GM21717 (cell line): ENCODE measurements at regions not wholly inside any gene's neighbourhood (a gene's known extent, or its start where the extent isn't known, plus 50 kb on each side); places are given as distances from the start of the nearest gene placed in this dataset.

Experiments used
- ATAC-seq: cut with Tn5 transposase; IDR thresholded peaks from one replicate; pipeline ENCODE4 v1.9.1; 2021; ENCODE audit warnings: mild to moderate bottlenecking, moderate library complexity; ENCODE audit not compliant: unreplicated experiment

GRCh38 chr7:94261067-94261466 lies 133.6 kb upstream of the COL1A2 start:
- ATAC-seq = no peak

- no peak for ATAC-seq
Observed at GRCh38 chr7:94264756-94265155, 129.9 kb upstream of the COL1A2 start.

- ATAC-seq = no peak
Observed at GRCh38 chr7:94265456-94265855, 129.2 kb upstream of the COL1A2 start.

GRCh38 chr7:94266238-94266644 lies 128.5 kb upstream of the COL1A2 start:
- ATAC-seq = no peak

GRCh38 chr7:94270772-94271171 lies 123.9 kb upstream of the COL1A2 start:
- ATAC-seq = no peak

- no peak for ATAC-seq
Observed at GRCh38 chr7:94272821-94273583, 121.7 kb upstream of the COL1A2 start.

GRCh38 chr7:94274828-94275227 lies 119.9 kb upstream of the COL1A2 start:
- no peak for ATAC-seq

GRCh38 chr7:94276027-94276426 lies 118.7 kb upstream of the COL1A2 start:
- no peak for ATAC-seq

GRCh38 chr7:94276795-94277194 lies 117.9 kb upstream of the COL1A2 start:
- ATAC-seq = no peak

GRCh38 chr7:94277236-94277635 lies 117.5 kb upstream of the COL1A2 start:
- no peak for ATAC-seq

- no peak for ATAC-seq
Observed at GRCh38 chr7:94280851-94281250, 113.8 kb upstream of the COL1A2 start.

GRCh38 chr7:94284104-94284503 lies 110.6 kb upstream of the COL1A2 start:
- ATAC-seq = no peak

- no peak for ATAC-seq
Observed at GRCh38 chr7:94286111-94286510, 108.6 kb upstream of the COL1A2 start.

GRCh38 chr7:94288096-94288495 lies 106.6 kb upstream of the COL1A2 start:
- ATAC-seq = no peak

- ATAC-seq = no peak
Observed at GRCh38 chr7:94289071-94289470, 105.6 kb upstream of the COL1A2 start.

GRCh38 chr7:94294471-94295131 lies 100.1 kb upstream of the COL1A2 start:
- ATAC-seq = no peak

- ATAC-seq = no peak
Observed at GRCh38 chr7:94295850-94296249, 98.8 kb upstream of the COL1A2 start.

- ATAC-seq = no peak
Observed at GRCh38 chr7:94296881-94297280, 97.8 kb upstream of the COL1A2 start.

- ATAC-seq = no peak
Observed at GRCh38 chr7:94297397-94297838, 97.3 kb upstream of the COL1A2 start.

GRCh38 chr7:94298943-94299342 lies 95.8 kb upstream of the COL1A2 start:
- no peak for ATAC-seq

GRCh38 chr7:94300176-94300835 lies 94.4 kb upstream of the COL1A2 start:
- ATAC-seq = no peak

GRCh38 chr7:94301024-94301586 lies 93.6 kb upstream of the COL1A2 start:
- no peak for ATAC-seq
